GM23248 (cell line): ENCODE measurements at regions not wholly inside any gene's neighbourhood (a gene's known extent, or its start where the extent isn't known, plus 50 kb on each side); places are given as distances from the start of the nearest gene placed in this dataset.

Experiments
- DNase-seq: peaks from one replicate; pipeline ENCODE4 v3.0.0-alpha.2; 2015
- H2AFZ ChIP-seq: fragments of 200-600 bp; sonication (generic); 2 replicates; pipeline ENCODE4 v1.6.1; 2016; ENCODE audit warnings: antibody characterized with exemption
- H3F3A ChIP-seq: fragments of 200-600 bp; sonication (generic); 2 replicates; pipeline ENCODE4 v1.6.1; 2016; ENCODE audit warnings: mild to moderate bottlenecking, antibody characterized with exemption, mixed run types; ENCODE audit not compliant: insufficient read depth
- H3K27ac ChIP-seq: fragments of 200-600 bp; sonication (generic); 2 replicates; pipeline ENCODE4 v1.5.1; 2016; ENCODE audit warnings: mild to moderate bottlenecking
- H3K27me3 ChIP-seq: fragments of 200-600 bp; sonication (generic); replicated peaks from 2 replicates; pipeline ENCODE4 v1.6.1; 2016; ENCODE audit warnings: mild to moderate bottlenecking; ENCODE audit not compliant: insufficient read depth
- H3K36me3 ChIP-seq: fragments of 200-600 bp; sonication (generic); 2 replicates; pipeline ENCODE4 v1.6.1; 2016; ENCODE audit warnings: low read depth, mild to moderate bottlenecking
- H3K4me1 ChIP-seq: fragments of 200-600 bp; sonication (generic); 2 replicates; pipeline ENCODE4 v1.6.1; 2016; ENCODE audit warnings: mild to moderate bottlenecking; ENCODE audit not compliant: insufficient read depth
- H3K4me2 ChIP-seq: fragments of 200-600 bp; sonication (generic); one replicate; pipeline ENCODE4 v1.6.1; 2016; ENCODE audit warnings: mild to moderate bottlenecking; ENCODE audit not compliant: unreplicated experiment
- H3K4me3 ChIP-seq: fragments of 200-600 bp; sonication (generic); 2 replicates; pipeline ENCODE4 v1.5.1; 2016; ENCODE audit warnings: mild to moderate bottlenecking
- H3K79me2 ChIP-seq: fragments of 200-600 bp; sonication (generic); 2 replicates; pipeline ENCODE4 v1.6.1; 2016; ENCODE audit warnings: mild to moderate bottlenecking; ENCODE audit not compliant: insufficient read depth
- H3K9ac ChIP-seq: fragments of 200-600 bp; sonication (generic); 2 replicates; pipeline ENCODE4 v1.6.1; 2016; ENCODE audit warnings: mild to moderate bottlenecking
- H3K9me2 ChIP-seq: fragments of 200-600 bp; sonication (generic); 2 replicates; pipeline ENCODE4 v1.6.1; 2016; ENCODE audit warnings: mixed run types, mild to moderate bottlenecking, moderate library complexity; ENCODE audit not compliant: insufficient read depth
- H3K9me3 ChIP-seq: fragments of 200-600 bp; sonication (generic); one replicate; pipeline ENCODE4 v1.6.1; 2017; ENCODE audit warnings: low read depth
- H4K20me1 ChIP-seq: fragments of 200-600 bp; sonication (generic); 2 replicates; pipeline ENCODE4 v1.6.0; 2016; ENCODE audit not compliant: insufficient read depth
- EZH2 ChIP-seq: fragments of 200-600 bp; sonication (generic); IDR thresholded peaks from 2 replicates; pipeline ENCODE4 v1.6.1; 2018; ENCODE audit warnings: antibody characterized with exemption, mild to moderate bottlenecking; ENCODE audit not compliant: insufficient read depth, poor library complexity, severe bottlenecking
- EZH2phosphoT487 ChIP-seq: fragments of 200-600 bp; sonication (generic); IDR thresholded peaks from 2 replicates; pipeline ENCODE4 v1.6.1; 2018; ENCODE audit warnings: antibody characterized with exemption, moderate library complexity, mild to moderate bottlenecking, low read depth; ENCODE audit not compliant: insufficient read depth
- WGBS, 2 experiments: methylation state at CpG; one replicate each; pipeline ENCODE4 v1.1.6; 2015 to 2017; ENCODE audit warnings: low lambda C conversion rate in 2 of 2, low coverage in 1 of 2; ENCODE audit errors: missing lambda C conversion rate in 2 of 2; 5-methylcytosine and 5-hydroxymethylcytosine counted together
- in situ Hi-C: fragments of 300-500 bp; cut with MboI; formaldehyde crosslinking; loops from 2 replicates; pipeline ENCODE4 v1.15.0; 2020

GRCh38 chr2:123624816-123625215, 400.3 kb upstream of the CNTNAP5 start:
- Histone ChIP-seq H3K4me3 (no peak overlapping the region), H3K36me3 (no peaks in the 10 kb centered on the region), H3K9me3 (no peaks in the 10 kb centered on the region), H3K27me3 (no peaks in the 10 kb centered on the region), H2AFZ (no peak overlapping the region), H3K9me2 (no peaks in the 10 kb centered on the region), H3F3A (no peaks in the 10 kb centered on the region), H4K20me1 (no peaks in the 10 kb centered on the region), H3K4me1 (no peaks in the 10 kb centered on the region), H3K9ac (no peak overlapping the region), H3K27ac (no peak overlapping the region), H3K4me2 (no peak overlapping the region), H3K79me2 (no peaks in the 10 kb centered on the region)
- 18 to 19% methylated on average over 3 of the region's 3 CpGs for WGBS, 2 experiments
- TF ChIP-seq EZH2 = no peak
- TF ChIP-seq EZH2phosphoT487 = no peak
- DNase-seq = no peak
- in situ Hi-C loops = no loop called here

- H3K4me1 ChIP-seq = no peaks in the 10 kb centered on the region
- no peaks in the 10 kb centered on the region for H3K79me2 ChIP-seq
- no peak overlapping the region for H3K4me2 ChIP-seq
- no peak overlapping the region for H2AFZ ChIP-seq
- TF ChIP-seq EZH2 (no peak), EZH2phosphoT487 (no peak)
- no peaks in the 10 kb centered on the region for H3F3A ChIP-seq
- no peaks in the 10 kb centered on the region for H3K9me3 ChIP-seq
- no peak overlapping the region for H3K27ac ChIP-seq
- no peak overlapping the region for H3K4me3 ChIP-seq
- in situ Hi-C loops = no loop called here
- no peak overlapping the region for H3K9ac ChIP-seq
- WGBS, 2 experiments = 10 to 12% methylated on average over 1 of the region's 1 CpG
- no peaks in the 10 kb centered on the region for H3K9me2 ChIP-seq
- H4K20me1 ChIP-seq = no peaks in the 10 kb centered on the region
- no peaks in the 10 kb centered on the region for H3K27me3 ChIP-seq
- H3K36me3 ChIP-seq = no peaks in the 10 kb centered on the region
- no peak for DNase-seq
Measured at GRCh38 chr2:123636232-123636631, 388.9 kb upstream of the CNTNAP5 start.

GRCh38 chr2:123640685-123641335, 384.3 kb upstream of the CNTNAP5 start:
- WGBS, 2 experiments = 18 to 19% methylated on average over 4 of the region's 4 CpGs
- Histone ChIP-seq H3K27ac (no peak overlapping the region), H3K9me2 (no peaks in the 10 kb centered on the region), H4K20me1 (0 out of 2 replicates have a peak, but pooled peaks cover 2% of the 10 kb centered on the region), H3K9ac (no peak overlapping the region), H3F3A (no peaks in the 10 kb centered on the region), H3K27me3 (no peaks in the 10 kb centered on the region), H3K4me2 (no peak overlapping the region), H3K9me3 (peaks cover 3% of the 10 kb centered on the region), H3K4me1 (no peaks in the 10 kb centered on the region), H2AFZ (no peak overlapping the region), H3K79me2 (no peaks in the 10 kb centered on the region), H3K36me3 (no peaks in the 10 kb centered on the region), H3K4me3 (no peak overlapping the region)
- in situ Hi-C loops = no loop called here
- no peak for DNase-seq
- TF ChIP-seq EZH2phosphoT487 = no peak
- TF ChIP-seq EZH2 = no peak

- in situ Hi-C loops = no loop called here
- no peak for DNase-seq
- H3F3A ChIP-seq = no peaks in the 10 kb centered on the region
- no peak overlapping the region for H3K4me2 ChIP-seq
- H3K9me3 ChIP-seq = peaks cover 5% of the 10 kb centered on the region
- no peak overlapping the region for H3K9ac ChIP-seq
- H3K36me3 ChIP-seq = no peaks in the 10 kb centered on the region
- no peaks in the 10 kb centered on the region for H3K9me2 ChIP-seq
- no peak overlapping the region for H3K27ac ChIP-seq
- no peak overlapping the region for H3K4me3 ChIP-seq
- no peaks in the 10 kb centered on the region for H3K27me3 ChIP-seq
- no peaks in the 10 kb centered on the region for H3K79me2 ChIP-seq
- TF ChIP-seq EZH2phosphoT487 (no peak), EZH2 (no peak)
- no peaks in the 10 kb centered on the region for H3K4me1 ChIP-seq
- H4K20me1 ChIP-seq = 0 out of 2 replicates have a peak, but pooled peaks cover 3% of the 10 kb centered on the region
- no peak overlapping the region for H2AFZ ChIP-seq
Measured at GRCh38 chr2:123644053-123644452, 381.0 kb upstream of the CNTNAP5 start.

- H3K27ac ChIP-seq = no peak overlapping the region
- peaks cover 5% of the 10 kb centered on the region for H3K9me3 ChIP-seq
- H2AFZ ChIP-seq = no peak overlapping the region
- H3K4me2 ChIP-seq = no peak overlapping the region
- no peaks in the 10 kb centered on the region for H3K36me3 ChIP-seq
- H3K4me1 ChIP-seq = no peaks in the 10 kb centered on the region
- TF ChIP-seq EZH2phosphoT487 = no peak
- TF ChIP-seq EZH2 = no peak
- H3F3A ChIP-seq = no peaks in the 10 kb centered on the region
- no peaks in the 10 kb centered on the region for H3K79me2 ChIP-seq
- no peak overlapping the region for H3K4me3 ChIP-seq
- no peaks in the 10 kb centered on the region for H3K9me2 ChIP-seq
- H3K9ac ChIP-seq = no peak overlapping the region
- DNase-seq = no peak
- in situ Hi-C loops = no loop called here
- H3K27me3 ChIP-seq = no peaks in the 10 kb centered on the region
- H4K20me1 ChIP-seq = 0 out of 2 replicates have a peak, but pooled peaks cover 3% of the 10 kb centered on the region
- WGBS, 2 experiments = 22% methylated on average over 3 of the region's 3 CpGs
Measured at GRCh38 chr2:123648016-123648415, 377.1 kb upstream of the CNTNAP5 start.
